ENCODE measurements at regions not wholly inside any gene's neighbourhood (a gene's known extent, or its start where the extent isn't known, plus 50 kb on each side); places are given as distances from the start of the nearest gene placed in this dataset.

DNA sequence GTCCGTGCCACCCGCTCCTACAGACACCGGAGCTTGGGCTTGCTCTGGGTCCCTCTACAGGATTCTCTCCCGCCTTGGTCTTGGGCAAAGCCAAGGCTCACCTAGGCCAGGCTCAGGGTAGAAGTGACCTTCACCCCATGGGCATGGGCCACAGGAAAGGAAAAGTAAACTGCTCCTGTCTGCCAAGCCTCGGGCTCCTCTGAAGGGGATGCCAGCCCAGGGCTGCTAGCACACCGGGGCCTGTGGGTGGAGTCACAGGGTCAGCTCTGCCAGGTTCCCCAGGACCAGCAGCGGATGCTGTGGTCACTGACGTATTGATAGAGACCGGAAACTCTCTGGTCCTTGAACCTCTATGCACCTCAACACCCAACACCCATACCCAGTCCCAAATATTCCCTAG is 222.7 kb upstream of the MGMT start:
- TF ChIP-seq, protein P1, sequence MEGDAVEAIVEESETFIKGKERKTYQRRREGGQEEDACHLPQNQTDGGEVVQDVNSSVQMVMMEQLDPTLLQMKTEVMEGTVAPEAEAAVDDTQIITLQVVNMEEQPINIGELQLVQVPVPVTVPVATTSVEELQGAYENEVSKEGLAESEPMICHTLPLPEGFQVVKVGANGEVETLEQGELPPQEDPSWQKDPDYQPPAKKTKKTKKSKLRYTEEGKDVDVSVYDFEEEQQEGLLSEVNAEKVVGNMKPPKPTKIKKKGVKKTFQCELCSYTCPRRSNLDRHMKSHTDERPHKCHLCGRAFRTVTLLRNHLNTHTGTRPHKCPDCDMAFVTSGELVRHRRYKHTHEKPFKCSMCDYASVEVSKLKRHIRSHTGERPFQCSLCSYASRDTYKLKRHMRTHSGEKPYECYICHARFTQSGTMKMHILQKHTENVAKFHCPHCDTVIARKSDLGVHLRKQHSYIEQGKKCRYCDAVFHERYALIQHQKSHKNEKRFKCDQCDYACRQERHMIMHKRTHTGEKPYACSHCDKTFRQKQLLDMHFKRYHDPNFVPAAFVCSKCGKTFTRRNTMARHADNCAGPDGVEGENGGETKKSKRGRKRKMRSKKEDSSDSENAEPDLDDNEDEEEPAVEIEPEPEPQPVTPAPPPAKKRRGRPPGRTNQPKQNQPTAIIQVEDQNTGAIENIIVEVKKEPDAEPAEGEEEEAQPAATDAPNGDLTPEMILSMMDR (IDR thresholded peaks at IDR 0.05): no peak
- TF ChIP-seq POLR2A (IDR thresholded peaks at IDR 0.05): no peak

Measured in lower leg skin (tissue), 3 donors.